Stimulated activated naive CD8-positive, alpha-beta T cell treated with anti-CD3 and anti-CD28 coated beads, Interleukin-15, Interleukin-2, amounts not matched to agents 100 U/mL and 50 U/mL, for 24 hours (primary cell): ENCODE measurements at regions not wholly inside any gene's neighbourhood (a gene's known extent, or its start where the extent isn't known, plus 50 kb on each side); places are given as distances from the start of the nearest gene placed in this dataset.

Experiments
- ATAC-seq: fragments of 150-1000 bp; cut with Tn5 transposase; one replicate; pipeline ENCODE4 v1.10.0; 2021
- DNase-seq: peaks from one replicate; pipeline ENCODE4 v3.0.0; 2021

- DNase-seq (no peak), ATAC-seq (no peak)
Measured at GRCh38 chr14:104274806-104275205, 136.4 kb downstream of the KIF26A start.

GRCh38 chr14:104277416-104278213 is 139.2 kb downstream of the KIF26A start:
- DNase-seq (no peak), ATAC-seq (no peak)

DNA sequence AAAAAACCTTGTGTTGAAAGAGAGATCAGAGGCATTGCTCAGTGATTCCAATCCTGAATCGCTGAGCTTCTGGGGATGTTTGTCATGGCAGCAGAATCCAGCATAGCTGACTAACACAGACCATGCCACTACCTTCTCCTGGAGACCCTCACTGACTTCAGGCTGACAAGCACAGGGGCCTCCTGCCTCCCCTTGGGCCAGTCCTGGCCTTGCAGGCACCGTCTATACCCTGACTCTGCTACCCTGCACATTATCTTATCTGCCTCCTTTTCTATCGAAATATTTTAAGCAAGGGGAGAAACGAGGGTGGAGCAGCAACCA is 139.8 kb downstream of the KIF26A start:
- no peak for DNase-seq
- ATAC-seq = no peak

GRCh38 chr14:104280085-104280901 is 141.9 kb downstream of the KIF26A start:
- ATAC-seq (no peak), DNase-seq (no peak)

GRCh38 chr14:104280902-104281767 is 142.7 kb downstream of the KIF26A start:
- ATAC-seq (no peak), DNase-seq (no peak)

DNA sequence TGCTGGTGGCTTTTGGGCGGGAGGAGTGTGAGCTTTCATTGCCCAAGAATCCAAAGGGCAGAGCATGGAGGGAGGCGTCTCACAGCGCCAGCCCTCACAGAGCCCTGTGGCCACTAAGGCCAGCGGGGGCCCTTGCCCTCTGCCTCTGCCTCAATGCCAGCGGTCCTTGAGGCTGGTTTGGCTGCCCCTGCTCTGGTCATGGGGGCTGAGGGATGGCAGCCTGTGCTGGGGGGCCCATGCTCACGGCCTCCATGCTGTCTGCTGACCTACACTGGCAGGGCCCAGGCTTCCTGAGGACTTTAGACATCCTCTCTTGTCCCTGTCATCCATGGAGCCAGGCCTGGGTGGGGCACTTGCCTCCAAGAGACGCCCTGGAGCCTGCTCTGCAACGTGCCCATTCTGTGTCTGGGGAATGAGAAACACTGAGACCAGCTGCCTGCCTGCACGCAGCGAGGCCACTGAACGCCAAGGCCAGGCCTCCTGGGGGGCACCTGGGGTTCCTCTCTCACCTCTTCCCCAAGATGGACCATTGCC is 143.4 kb downstream of the KIF26A start:
- no peak for ATAC-seq
- DNase-seq = no peak

DNA sequence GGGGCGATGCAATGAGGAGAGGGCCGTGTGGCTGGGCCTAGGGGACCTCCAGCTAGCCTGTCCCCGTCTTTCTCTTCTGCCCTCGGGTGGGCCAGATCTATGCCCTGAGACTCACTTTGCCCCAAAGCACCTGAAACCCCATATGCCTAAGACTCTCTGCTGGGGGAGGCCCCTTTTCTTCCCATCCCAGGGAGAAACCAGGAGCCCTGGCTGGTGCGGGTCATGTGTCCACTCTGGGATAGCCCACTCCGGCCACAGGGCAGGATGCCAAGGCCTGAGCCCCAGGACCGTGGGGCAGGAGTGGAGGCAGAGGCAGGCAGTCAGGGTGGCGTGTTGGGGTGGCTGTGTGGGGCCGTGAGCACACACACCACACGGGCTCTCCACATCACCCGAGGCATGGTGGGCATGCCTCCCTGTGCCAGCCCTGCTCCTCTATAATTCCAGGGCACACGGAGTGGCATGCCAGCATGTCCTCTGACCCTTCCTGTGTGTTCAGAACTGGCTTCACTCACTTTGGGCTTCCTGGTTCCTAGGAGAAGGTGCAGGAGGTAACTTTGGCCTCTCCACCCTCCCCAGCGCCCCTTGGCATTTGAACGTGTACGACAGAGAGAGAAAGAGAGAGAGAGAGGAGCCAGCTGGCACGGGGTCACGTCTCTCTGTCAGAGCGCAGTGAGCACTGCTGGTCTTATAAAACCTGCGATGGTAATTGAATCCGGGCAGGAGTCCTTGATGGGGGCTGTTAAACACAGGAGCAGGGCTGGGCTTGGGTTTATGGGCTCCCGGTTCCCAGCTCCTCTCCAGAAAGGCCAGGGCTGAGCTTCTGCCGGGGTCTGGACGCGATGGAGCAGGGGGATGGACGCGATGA is 144.2 kb downstream of the KIF26A start:
- DNase-seq = no peak
- ATAC-seq = no peak

DNA sequence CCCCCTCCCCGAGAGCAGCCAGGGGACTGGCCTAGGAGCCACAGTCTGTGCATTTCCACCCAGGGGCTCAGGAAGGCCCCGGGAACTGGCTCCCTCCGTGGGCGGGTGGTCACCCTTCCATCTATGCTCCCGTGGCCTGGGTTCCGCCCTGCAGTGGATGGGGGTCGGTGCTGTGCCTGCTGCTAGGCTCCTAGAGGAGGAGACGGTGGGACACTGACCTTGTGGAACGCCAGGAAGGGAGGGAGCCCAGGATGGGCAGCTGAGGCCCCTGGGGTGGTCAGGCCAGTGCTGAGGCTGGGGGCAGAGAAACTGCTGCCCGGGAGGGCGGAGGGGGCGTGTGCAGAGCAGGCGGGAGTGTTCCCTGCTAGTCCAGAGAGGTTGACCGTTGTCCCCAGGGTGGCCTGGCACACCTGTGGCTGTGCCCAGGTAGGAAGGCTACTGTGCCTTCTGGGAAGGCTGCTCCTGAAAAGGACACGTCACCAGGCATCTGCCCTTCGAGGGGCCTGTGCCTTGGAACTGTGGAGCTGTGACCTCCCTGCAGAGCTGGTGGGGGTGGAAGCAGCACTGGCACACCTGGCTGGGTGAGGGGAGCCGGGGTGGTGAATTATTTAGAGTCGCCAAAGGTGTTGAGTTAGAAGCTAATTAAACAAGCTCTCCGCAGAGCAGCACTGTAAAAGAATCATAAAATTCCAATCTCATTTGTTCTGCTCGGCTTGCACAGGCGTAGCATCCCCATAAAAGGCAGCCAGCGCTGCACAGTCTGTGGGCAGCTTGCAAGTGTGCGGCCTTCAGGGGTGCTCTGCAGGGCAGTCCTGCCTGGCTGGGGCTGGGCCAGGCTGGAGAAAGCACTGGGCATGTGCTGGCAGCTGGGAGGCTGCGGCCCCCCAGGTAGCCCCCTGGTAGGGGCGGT is 145.1 kb downstream of the KIF26A start:
- DNase-seq (no peak), ATAC-seq (peak; percentile 24)

DNA sequence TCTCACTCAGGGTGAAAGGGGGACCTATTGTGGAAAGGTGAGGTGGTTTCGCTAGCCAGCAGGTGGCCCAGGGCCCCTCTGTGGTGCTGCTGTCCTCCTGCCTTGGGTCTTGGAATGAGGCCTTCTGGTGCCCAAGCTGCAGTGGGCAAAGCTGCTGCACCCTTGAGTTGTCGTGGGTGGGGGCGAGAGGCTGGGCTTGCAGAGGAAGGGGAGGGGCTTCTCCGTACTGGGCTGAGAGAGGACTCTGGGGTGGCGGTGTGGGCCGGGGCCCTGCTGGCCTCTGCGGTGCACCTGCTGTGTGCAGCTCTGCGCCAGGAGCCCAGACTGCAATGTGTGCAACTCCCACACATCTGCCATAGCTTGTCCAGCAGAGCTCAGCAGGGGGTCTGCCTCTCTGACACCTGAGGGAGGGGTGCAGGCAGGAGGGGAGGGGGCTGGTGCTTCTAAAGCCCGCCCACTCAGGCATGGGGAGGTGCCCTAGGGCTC is 145.8 kb downstream of the KIF26A start:
- no peak for ATAC-seq
- no peak for DNase-seq

- DNase-seq (no peak), ATAC-seq (no peak)
Measured at GRCh38 chr14:104284636-104285507, 146.5 kb downstream of the KIF26A start.

DNA sequence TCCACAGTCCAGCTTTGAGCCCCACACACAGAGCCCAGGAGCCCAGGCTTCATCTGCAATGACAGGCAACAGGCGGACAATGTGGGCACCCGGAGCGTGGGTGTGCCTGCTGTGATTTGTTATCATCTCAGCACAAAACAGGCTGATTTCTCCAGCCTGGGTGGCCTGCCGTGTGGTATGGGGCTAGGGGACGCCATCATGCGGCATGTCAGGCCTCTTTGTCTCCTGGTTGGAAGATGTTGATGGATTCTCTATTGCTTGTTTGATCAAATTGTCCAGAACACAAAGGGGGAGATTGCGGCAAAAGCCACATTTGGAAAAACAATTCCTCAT is 147.1 kb downstream of the KIF26A start:
- ATAC-seq = no peak
- no peak for DNase-seq

DNA sequence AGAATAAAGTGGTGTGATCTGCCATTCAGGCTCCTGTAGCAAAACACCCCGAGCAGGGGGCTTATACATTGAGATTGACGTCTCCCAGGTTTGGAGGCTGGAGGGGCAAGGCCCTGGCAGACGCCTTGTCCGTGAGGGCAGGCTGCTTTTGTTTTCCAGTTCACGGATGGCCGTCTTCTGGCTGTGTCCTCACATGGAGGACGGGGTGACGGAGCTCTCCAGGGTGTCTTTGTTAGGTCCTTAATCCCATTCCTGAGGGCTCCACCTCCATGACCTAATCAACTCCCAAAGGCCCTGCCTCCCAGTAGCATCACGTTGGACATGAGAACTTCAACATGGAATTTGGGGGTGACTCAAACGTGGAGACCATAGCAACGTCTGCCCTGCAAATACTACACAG is 147.7 kb downstream of the KIF26A start:
- DNase-seq (no peak), ATAC-seq (no peak)

- ATAC-seq = no peak
- DNase-seq = no peak
Measured at GRCh38 chr14:104286496-104286895, 148.1 kb downstream of the KIF26A start.

DNA sequence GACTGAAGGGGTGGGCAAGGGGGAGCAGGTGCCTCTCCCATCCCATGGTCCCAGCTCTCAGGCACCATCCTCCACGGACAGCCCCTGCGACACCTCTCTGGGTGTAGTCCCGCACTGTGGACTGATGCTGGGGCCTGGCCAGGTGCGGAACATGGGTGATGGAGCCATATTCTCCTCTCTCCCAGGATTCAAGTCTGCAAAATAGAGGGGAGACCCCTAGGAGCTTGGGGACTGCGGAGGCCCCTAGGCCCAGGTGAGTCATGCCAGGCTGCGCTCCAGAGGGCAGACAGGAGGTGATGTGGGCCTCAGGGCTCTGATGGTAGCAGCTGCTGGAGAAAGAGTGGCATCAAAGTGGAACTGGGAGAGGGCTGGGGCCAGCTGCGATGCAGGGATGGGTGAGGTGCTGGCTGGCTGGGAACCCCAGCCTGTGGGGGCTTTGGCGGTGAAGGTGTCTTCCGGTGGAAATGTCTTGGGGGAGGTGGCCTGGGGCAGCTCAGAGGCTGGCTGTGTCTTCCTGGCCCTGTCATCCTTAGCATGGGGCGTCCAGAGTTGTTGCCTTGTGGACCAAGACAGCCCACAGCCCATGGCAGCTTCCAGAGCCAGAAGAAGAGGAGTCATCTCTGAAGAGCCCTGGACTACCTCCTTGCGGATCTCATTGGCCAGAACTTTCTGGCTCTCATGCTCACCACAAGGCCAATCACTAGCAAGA is 149.1 kb downstream of the KIF26A start:
- ATAC-seq = no peak
- DNase-seq = no peak

DNA sequence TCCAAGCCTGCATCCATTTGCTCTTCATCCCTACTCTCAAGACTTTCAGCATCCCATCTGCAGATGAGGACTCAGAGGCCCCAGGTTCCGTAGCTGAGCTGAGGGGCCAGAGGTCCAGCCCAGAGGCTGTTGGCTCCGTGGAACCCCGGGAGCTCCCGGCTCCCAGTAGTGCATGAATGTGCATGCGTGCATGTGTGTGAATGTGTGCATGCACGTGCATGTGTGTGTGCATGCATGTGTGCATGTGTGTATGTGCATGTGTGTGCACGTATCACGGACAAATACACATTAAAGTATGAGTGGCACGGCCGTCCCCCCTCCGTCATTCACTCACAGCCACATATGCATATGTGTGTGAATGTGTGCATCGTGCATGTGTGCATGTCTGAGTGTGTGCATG is 149.9 kb downstream of the KIF26A start:
- no peak for DNase-seq
- ATAC-seq = no peak

DNA sequence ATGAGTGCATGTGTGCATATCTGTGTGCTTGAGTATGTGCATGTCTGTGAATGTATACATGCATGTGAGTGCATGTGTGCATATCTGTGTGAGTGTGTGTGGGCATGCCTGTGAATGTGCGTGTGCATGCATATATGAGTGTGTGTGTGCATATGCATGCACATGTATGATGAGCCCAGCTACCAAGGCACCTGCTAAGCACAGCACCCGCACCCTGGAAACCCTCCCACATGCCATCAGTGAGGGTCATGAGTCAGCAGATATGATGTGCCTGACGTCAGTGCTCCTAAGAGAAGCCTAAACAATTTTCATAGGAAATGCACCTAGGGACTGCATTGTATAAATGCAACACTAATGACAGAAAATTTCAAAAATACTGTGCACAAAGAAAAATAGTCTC is 151.1 kb downstream of the KIF26A start:
- no peak for ATAC-seq
- no peak for DNase-seq

GRCh38 chr14:104290058-104290667 is 151.8 kb downstream of the KIF26A start:
- ATAC-seq (no peak), DNase-seq (no peak)

- ATAC-seq (no peak), DNase-seq (no peak)
Measured at GRCh38 chr14:104290756-104291122, 152.4 kb downstream of the KIF26A start.
